Heart left ventricle (tissue), 13 donors: ENCODE measurements at regions not wholly inside any gene's neighbourhood (a gene's known extent, or its start where the extent isn't known, plus 50 kb on each side); places are given as distances from the start of the nearest gene placed in this dataset.

Experiments used
- CTCF ChIP-seq, 12 donors: fragments of 200-600 bp; sonication (generic) in 4 of 12; IDR thresholded peaks; one replicate each; pipeline versions ENCODE4 v1.5.0 to v1.8.0; 2018 to 2022; ENCODE audit warnings: antibody characterized with exemption in 12 of 12, mild to moderate bottlenecking in 5 of 12
- POLR2A ChIP-seq, 2 donors: fragments of 450-650 bp; IDR thresholded peaks; one replicate each; pipeline ENCODE4 v1.6.1; 2017; ENCODE audit warnings: antibody characterized with exemption in 2 of 2, mild to moderate bottlenecking in 2 of 2, moderate library complexity in 2 of 2
- donor health status: ischemic (EF 13 %, LVEDD 7.1; RV severe dilation, severe dysfunction).
- donor health status: DM: no; HTN: yes; CAD: no.
- donor health status: DM: no; HTN: no; CAD: no.
- donor health status: ischemic (EF 25% LVEDD 6.9; RV normal size, moderate dysfunction).
- donor health status: ischemic (EF 25% LVEDD 5.7; RV mildly dilated, moderate dysfunction).
- donor health status: ischemic (EF 35%, LVEDD 5.7; RV mildly dilated, moderate dysfunction).
- donor health status: nonischemic (EF 11% LVEDD 7.7; RV severe dilation, severe dysfunction).
- donor health status: DM: yes; HTN: yes; CAD: no.
- donor health status: PGD.
- donor health status: ischemic (EF 29% LVEDD 5.4; RV normal size, mild dysfunction).
- donor health status: nonischemic (EF 23%, LVEDD 6.1; RV moderate dilation, normal function).

GRCh38 chr15:60083318-60083717 is 79.2 kb downstream of the FOXB1 start:
- no peak for TF ChIP-seq CTCF (IDR thresholded peaks at IDR 0.05)
- TF ChIP-seq POLR2A (IDR thresholded peaks at IDR 0.05): no peak
